ENCODE measurements at regions not wholly inside any gene's neighbourhood (a gene's known extent, or its start where the extent isn't known, plus 50 kb on each side); places are given as distances from the start of the nearest gene placed in this dataset.

DNA sequence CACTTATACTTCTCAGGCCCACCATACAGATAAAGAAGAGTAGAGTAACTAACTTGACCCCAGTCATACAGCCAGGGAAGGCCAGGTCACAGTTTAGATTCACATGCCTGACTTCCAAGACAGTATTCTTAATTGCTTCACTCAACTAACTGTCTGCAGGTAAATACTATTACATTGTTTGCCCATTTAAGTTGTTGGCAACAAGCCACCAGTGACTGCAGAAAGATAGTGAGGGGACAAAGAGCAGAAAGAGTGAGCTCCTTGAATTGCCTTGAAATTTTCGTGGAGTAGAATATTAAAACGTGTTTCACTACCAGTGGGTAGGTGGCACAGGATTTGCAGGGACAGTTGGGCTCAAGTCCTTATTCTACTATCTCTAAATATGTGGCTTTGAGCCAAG lies 146.3 kb upstream of the RMST start:
- TF ChIP-seq POLR2AphosphoS5 (IDR thresholded peaks at IDR 0.05; ENCODE audit: insufficient read depth, low read depth, low read length), result no peak
- TF ChIP-seq, protein P1, sequence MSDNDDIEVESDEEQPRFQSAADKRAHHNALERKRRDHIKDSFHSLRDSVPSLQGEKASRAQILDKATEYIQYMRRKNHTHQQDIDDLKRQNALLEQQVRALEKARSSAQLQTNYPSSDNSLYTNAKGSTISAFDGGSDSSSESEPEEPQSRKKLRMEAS (IDR thresholded peaks at IDR 0.05; ENCODE audit: insufficient read depth, insufficient read length), result no peak
- no peak for TF ChIP-seq GATA2 (IDR thresholded peaks at IDR 0.05; ENCODE audit: insufficient read depth, insufficient read length, low read depth, low read length)
- TF ChIP-seq FOS (IDR thresholded peaks at IDR 0.05; ENCODE audit: borderline replicate concordance, insufficient read depth, low read length), result no peak
- no peak for TF ChIP-seq POLR2A (IDR thresholded peaks at IDR 0.05; ENCODE audit: low read depth, low read length)
- TF ChIP-seq EZH2 (IDR thresholded peaks at IDR 0.05; ENCODE audit: borderline replicate concordance, low read depth, low read length, severe bottlenecking), result no peak
- TF ChIP-seq MYC (IDR thresholded peaks at IDR 0.05; ENCODE audit: low read depth, low read length), result no peak
- TF ChIP-seq, protein P2, sequence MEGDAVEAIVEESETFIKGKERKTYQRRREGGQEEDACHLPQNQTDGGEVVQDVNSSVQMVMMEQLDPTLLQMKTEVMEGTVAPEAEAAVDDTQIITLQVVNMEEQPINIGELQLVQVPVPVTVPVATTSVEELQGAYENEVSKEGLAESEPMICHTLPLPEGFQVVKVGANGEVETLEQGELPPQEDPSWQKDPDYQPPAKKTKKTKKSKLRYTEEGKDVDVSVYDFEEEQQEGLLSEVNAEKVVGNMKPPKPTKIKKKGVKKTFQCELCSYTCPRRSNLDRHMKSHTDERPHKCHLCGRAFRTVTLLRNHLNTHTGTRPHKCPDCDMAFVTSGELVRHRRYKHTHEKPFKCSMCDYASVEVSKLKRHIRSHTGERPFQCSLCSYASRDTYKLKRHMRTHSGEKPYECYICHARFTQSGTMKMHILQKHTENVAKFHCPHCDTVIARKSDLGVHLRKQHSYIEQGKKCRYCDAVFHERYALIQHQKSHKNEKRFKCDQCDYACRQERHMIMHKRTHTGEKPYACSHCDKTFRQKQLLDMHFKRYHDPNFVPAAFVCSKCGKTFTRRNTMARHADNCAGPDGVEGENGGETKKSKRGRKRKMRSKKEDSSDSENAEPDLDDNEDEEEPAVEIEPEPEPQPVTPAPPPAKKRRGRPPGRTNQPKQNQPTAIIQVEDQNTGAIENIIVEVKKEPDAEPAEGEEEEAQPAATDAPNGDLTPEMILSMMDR (IDR thresholded peaks at IDR 0.05; ENCODE audit: extremely low read depth in 1 of 2, insufficient read depth in 1 of 2, low read depth in 1 of 2, low read length in 2 of 2), result no peak
- TF ChIP-seq JUN (IDR thresholded peaks at IDR 0.05; ENCODE audit: borderline replicate concordance, insufficient read depth, insufficient read length, low read depth), result no peak
- DNase-seq (ENCODE audit: low read depth, low spot score), result no peak
- no peaks in the 10 kb centered on the region for H3K9me1 ChIP-seq (replicated peaks; ENCODE audit: control insufficient read depth, extremely low read depth, insufficient read depth, low read length)
- no peak overlapping the region for H3K4me3 ChIP-seq (replicated peaks in 1 of 3; ENCODE audit: insufficient read depth in 1 of 3, low read depth in 1 of 3, low read length in 3 of 3)
- no peaks in the 10 kb centered on the region for H3K4me1 ChIP-seq (ENCODE audit: control insufficient read depth, extremely low read depth, insufficient read depth, low read length)
- ChIA-PET POLR2A (no interaction called here), CTCF (no interaction called here)
- no peaks in the 10 kb centered on the region for H3K27me3 ChIP-seq (ENCODE audit: control insufficient read depth in 2 of 2, insufficient read depth in 2 of 2, low read length in 2 of 2)
- no TSS peak for BruUV-seq (replicated peaks)
- no peak overlapping the region for H2AFZ ChIP-seq (ENCODE audit: low read depth, low read length)
- FAIRE-seq, result no peak
- no peak overlapping the region for H3K9ac ChIP-seq (replicated peaks; ENCODE audit: extremely low read depth, insufficient read depth, low read length)
- H3K4me2 ChIP-seq (ENCODE audit: insufficient read depth, low read length), result no peak overlapping the region
- dilution Hi-C loops (cut with MboI; ENCODE audit: extremely low pct_ligation_motif_present, low sequenced_read_pairs), result no loop called here
- no peaks in the 10 kb centered on the region for H3K9me3 ChIP-seq (replicated peaks; ENCODE audit: control insufficient read depth, insufficient read depth, low read length)
- H3K36me3 ChIP-seq (ENCODE audit: control insufficient read depth in 2 of 2, extremely low read depth in 1 of 2, insufficient read depth in 2 of 2, low read length in 2 of 2), result no peaks in the 10 kb centered on the region
- intact Hi-C loops (cut with micrococcal nuclease), result loop anchor here (10.0 kb wide), 1 partner anchor 1058 kb away; no protein-coding TSS in a partner anchor
- H3K79me2 ChIP-seq (ENCODE audit: control insufficient read depth, insufficient read depth, low read length), result no peaks in the 10 kb centered on the region
- no peak overlapping the region for H3K27ac ChIP-seq (ENCODE audit: insufficient read depth, low read depth, low read length)
- H4K20me1 ChIP-seq (replicated peaks; ENCODE audit: control insufficient read depth, extremely low read depth, insufficient read depth, low read length), result no peaks in the 10 kb centered on the region
